NCI-H2196 (cell line): ENCODE measurements at regions not wholly inside any gene's neighbourhood (a gene's known extent, or its start where the extent isn't known, plus 50 kb on each side); places are given as distances from the start of the nearest gene placed in this dataset.

Experiments
- DNase-seq: peaks from one replicate; lab custom pipeline; 2025; ENCODE audit not compliant: unreplicated experiment; lab: John Stamatoyannopoulos, UW

- no peak for DNase-seq
These were observed 649.1 kb upstream of the SORCS1 start for GRCh38 chr10:107813451-107814162.

GRCh38 chr10:107809889-107810288 is 645.4 kb upstream of the SORCS1 start:
- no peak for DNase-seq

- no peak for DNase-seq
These were observed 643.3 kb upstream of the SORCS1 start for GRCh38 chr10:107807836-107808235.

GRCh38 chr10:107806026-107806425 is 641.5 kb upstream of the SORCS1 start:
- DNase-seq = no peak

- DNase-seq = no peak
These were observed 639.0 kb upstream of the SORCS1 start for GRCh38 chr10:107803546-107803945.

- DNase-seq = no peak
These were observed 635.6 kb upstream of the SORCS1 start for GRCh38 chr10:107800061-107800460.

- no peak for DNase-seq
These were observed 625.8 kb upstream of the SORCS1 start for GRCh38 chr10:107790271-107790670.

GRCh38 chr10:107771066-107771465 is 606.6 kb upstream of the SORCS1 start:
- no peak for DNase-seq

GRCh38 chr10:107767185-107767584 is 602.7 kb upstream of the SORCS1 start:
- DNase-seq = no peak

GRCh38 chr10:107754814-107755213 is 590.3 kb upstream of the SORCS1 start:
- no peak for DNase-seq

GRCh38 chr10:107749235-107749634 is 584.7 kb upstream of the SORCS1 start:
- DNase-seq = no peak

GRCh38 chr10:107747851-107748250 is 583.3 kb upstream of the SORCS1 start:
- no peak for DNase-seq

GRCh38 chr10:107741971-107742370 is 577.5 kb upstream of the SORCS1 start:
- no peak for DNase-seq

GRCh38 chr10:107740962-107741690 is 576.6 kb upstream of the SORCS1 start:
- no peak for DNase-seq

- no peak for DNase-seq
These were observed 575.4 kb upstream of the SORCS1 start for GRCh38 chr10:107739951-107740350.

- DNase-seq = no peak
These were observed 569.0 kb upstream of the SORCS1 start for GRCh38 chr10:107733328-107734130.

GRCh38 chr10:107732045-107732444 is 567.5 kb upstream of the SORCS1 start:
- no peak for DNase-seq

GRCh38 chr10:107728807-107729206 is 564.3 kb upstream of the SORCS1 start:
- DNase-seq = no peak

GRCh38 chr10:107727767-107728317 is 563.3 kb upstream of the SORCS1 start:
- DNase-seq = no peak

GRCh38 chr10:107718864-107719263 is 554.4 kb upstream of the SORCS1 start:
- no peak for DNase-seq

GRCh38 chr10:107717046-107717445 is 552.5 kb upstream of the SORCS1 start:
- DNase-seq = no peak
